ENCODE measurements at regions not wholly inside any gene's neighbourhood (a gene's known extent, or its start where the extent isn't known, plus 50 kb on each side); places are given as distances from the start of the nearest gene placed in this dataset.
A peak's percentile ranks its signal among the peaks of the same experiment; 100 is the strongest.
"Not testable (repeated sequence)": the region's sequence is repeated elsewhere in the genome, so short reads cannot be mapped to it uniquely, and the experiment has no call there.

DNA sequence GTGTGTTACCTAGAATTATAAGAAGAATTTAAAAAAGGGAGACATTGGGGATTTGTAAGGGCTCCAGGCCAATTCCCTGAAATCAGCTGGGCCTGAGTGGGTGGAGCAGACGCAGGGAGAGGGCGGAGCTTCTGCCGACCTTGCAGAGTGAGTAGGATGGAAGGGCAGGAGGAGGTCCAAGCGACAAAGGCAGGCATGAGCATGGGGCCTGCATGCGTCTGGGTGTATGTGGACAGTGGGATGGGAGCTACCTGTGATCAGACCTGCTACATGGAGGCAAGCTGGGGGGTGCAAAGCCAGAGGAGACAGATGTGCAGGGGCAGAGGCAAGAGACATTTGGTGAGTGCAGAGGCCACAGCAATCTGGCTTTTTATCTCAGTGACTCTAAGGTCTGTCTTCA is 105.3 kb upstream of the OLIG2 start:
- no peak overlapping the region for H3K27ac Mint-ChIP-seq (ENCODE audit: unreplicated experiment)
- DNase-seq (ENCODE audit: low read depth, low spot score), result no peak
- H3K9me3 Mint-ChIP-seq, result peaks cover 7% of the 10 kb centered on the region
- H3K4me1 Mint-ChIP-seq, result peaks cover 13% of the 10 kb centered on the region
- H3K36me3 Mint-ChIP-seq (ENCODE audit: low read depth), result peaks cover 3% of the 10 kb centered on the region
- TF ChIP-seq, protein P1, sequence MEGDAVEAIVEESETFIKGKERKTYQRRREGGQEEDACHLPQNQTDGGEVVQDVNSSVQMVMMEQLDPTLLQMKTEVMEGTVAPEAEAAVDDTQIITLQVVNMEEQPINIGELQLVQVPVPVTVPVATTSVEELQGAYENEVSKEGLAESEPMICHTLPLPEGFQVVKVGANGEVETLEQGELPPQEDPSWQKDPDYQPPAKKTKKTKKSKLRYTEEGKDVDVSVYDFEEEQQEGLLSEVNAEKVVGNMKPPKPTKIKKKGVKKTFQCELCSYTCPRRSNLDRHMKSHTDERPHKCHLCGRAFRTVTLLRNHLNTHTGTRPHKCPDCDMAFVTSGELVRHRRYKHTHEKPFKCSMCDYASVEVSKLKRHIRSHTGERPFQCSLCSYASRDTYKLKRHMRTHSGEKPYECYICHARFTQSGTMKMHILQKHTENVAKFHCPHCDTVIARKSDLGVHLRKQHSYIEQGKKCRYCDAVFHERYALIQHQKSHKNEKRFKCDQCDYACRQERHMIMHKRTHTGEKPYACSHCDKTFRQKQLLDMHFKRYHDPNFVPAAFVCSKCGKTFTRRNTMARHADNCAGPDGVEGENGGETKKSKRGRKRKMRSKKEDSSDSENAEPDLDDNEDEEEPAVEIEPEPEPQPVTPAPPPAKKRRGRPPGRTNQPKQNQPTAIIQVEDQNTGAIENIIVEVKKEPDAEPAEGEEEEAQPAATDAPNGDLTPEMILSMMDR (conservative IDR thresholded peaks at IDR 0.05), result no peak
- H3K4me3 Mint-ChIP-seq, result no peak overlapping the region
- peaks cover 36% of the 10 kb centered on the region for H3K27me3 Mint-ChIP-seq (ENCODE audit: low read depth)

DNA sequence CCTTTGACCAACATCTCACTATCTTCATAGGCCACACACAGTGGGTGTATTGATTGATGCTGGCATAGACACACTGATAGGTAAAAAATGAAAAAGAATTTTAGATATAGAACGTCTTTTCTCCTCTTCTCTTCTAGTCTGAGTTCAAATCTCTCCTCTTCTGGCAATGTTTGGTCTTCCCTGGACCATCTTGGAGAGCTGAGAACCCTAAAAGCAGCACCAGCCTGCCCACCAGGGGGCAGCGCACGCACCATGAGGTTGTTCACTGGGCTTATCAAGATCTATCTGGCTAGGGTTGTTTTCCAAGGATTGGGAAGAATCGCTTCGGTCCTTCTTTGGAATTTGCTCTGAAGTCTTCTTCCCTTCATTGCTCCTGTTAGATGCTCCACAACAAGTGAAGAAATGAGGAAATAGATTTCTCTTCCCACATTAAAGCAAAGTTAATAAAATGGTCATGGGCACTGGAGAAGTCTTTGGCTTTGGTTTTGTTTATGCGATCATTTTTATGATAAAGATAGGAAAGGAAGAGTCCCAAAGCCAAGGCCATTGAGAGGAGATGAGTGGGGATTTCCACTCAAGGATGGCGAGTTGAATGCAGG is 104.0 kb upstream of the OLIG2 start:
- Mint-ChIP-seq H3K27ac (ENCODE audit: unreplicated experiment) (no peak overlapping the region), H3K27me3 (ENCODE audit: low read depth) (peaks cover 29% of the 10 kb centered on the region), H3K4me1 (peaks cover 13% of the 10 kb centered on the region), H3K4me3 (no peak overlapping the region), H3K36me3 (ENCODE audit: low read depth) (peaks cover 3% of the 10 kb centered on the region), H3K9me3 (peaks cover 10% of the 10 kb centered on the region)
- peak; percentile 26 for DNase-seq (ENCODE audit: low read depth, low spot score)
- TF ChIP-seq, protein P1 (conservative IDR thresholded peaks at IDR 0.05), result peak; percentile 51

DNA sequence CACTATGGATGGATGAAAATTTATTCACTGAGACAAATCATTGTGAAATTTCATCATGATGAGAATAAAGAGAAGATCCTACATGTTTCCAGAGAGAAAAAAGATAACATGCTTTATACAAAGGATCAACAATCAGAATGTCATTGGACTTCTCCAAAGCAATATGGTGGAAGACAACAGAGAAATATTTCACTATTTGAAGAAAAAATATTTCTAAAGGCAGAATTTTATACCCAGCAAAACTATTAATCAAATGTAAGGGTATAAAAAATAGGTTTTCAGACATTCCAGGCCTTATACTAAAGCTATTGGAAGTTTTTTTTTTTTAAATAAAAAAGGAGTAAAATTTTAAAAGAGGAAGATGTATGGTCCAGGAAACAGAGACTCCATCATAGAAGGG is 100.6 kb upstream of the OLIG2 start:
- TF ChIP-seq, protein P1 (conservative IDR thresholded peaks at IDR 0.05), result no peak
- H3K36me3 Mint-ChIP-seq (ENCODE audit: low read depth), result peaks cover 3% of the 10 kb centered on the region
- H3K4me1 Mint-ChIP-seq, result no peaks in the 10 kb centered on the region
- H3K4me3 Mint-ChIP-seq, result no peak overlapping the region
- H3K9me3 Mint-ChIP-seq, result peaks cover 10% of the 10 kb centered on the region
- H3K27ac Mint-ChIP-seq (ENCODE audit: unreplicated experiment), result no peak overlapping the region
- DNase-seq (ENCODE audit: low read depth, low spot score), result no peak
- H3K27me3 Mint-ChIP-seq (ENCODE audit: low read depth), result peaks cover 15% of the 10 kb centered on the region

DNA sequence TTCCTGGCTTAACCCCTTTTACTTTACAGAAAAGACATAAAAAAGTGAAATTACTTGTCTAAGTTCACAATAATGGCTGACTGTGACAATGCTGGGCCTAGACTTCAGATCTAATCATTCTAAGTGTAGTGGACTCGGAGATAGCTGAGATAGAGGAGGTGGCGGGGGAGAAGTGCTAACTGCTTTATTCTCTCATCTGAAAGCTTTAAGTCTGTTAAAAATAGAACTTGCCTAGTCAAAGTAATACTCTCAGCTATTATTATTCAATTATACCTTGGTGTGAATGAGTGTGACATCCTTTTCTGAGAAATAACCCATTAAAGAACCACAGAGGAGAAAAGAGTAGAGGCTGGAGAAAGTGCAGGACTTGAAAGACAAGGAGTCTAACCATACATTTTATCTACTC is 96.1 kb upstream of the OLIG2 start:
- no peak overlapping the region for H3K4me3 Mint-ChIP-seq
- H3K27ac Mint-ChIP-seq (ENCODE audit: unreplicated experiment), result no peak overlapping the region
- DNase-seq (ENCODE audit: low read depth, low spot score), result no peak
- no peaks in the 10 kb centered on the region for H3K36me3 Mint-ChIP-seq (ENCODE audit: low read depth)
- TF ChIP-seq, protein P1 (conservative IDR thresholded peaks at IDR 0.05), result no peak
- no peaks in the 10 kb centered on the region for H3K4me1 Mint-ChIP-seq
- peaks cover 6% of the 10 kb centered on the region for H3K27me3 Mint-ChIP-seq (ENCODE audit: low read depth)
- H3K9me3 Mint-ChIP-seq, result peaks cover 2% of the 10 kb centered on the region

DNA sequence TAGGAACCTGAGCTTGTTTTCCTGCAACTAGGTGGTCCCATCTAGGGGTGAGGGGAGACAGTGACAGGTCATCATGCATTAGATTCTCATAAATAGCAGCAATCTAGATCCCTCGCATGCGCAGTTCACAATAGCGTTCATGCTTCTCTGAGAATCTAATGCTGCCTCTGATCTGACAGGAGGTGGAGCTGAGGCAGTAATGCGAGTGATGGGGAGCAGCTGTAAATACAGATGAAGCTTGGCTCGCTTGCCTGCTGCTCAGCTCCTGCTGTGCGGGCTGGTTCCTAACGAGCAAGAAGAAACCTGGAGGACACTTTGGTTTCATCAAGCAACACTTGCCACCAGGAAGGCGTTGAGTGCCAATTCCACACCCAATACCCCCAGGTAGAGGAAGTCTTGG is 95.1 kb upstream of the OLIG2 start:
- Mint-ChIP-seq H3K4me3 (no peak overlapping the region), H3K27me3 (ENCODE audit: low read depth) (peaks cover 15% of the 10 kb centered on the region), H3K27ac (ENCODE audit: unreplicated experiment) (no peak overlapping the region), H3K4me1 (no peaks in the 10 kb centered on the region), H3K36me3 (ENCODE audit: low read depth) (no peaks in the 10 kb centered on the region), H3K9me3 (peaks cover 2% of the 10 kb centered on the region)
- DNase-seq (ENCODE audit: low read depth, low spot score), result no peak
- TF ChIP-seq, protein P1 (conservative IDR thresholded peaks at IDR 0.05), result no peak

DNA sequence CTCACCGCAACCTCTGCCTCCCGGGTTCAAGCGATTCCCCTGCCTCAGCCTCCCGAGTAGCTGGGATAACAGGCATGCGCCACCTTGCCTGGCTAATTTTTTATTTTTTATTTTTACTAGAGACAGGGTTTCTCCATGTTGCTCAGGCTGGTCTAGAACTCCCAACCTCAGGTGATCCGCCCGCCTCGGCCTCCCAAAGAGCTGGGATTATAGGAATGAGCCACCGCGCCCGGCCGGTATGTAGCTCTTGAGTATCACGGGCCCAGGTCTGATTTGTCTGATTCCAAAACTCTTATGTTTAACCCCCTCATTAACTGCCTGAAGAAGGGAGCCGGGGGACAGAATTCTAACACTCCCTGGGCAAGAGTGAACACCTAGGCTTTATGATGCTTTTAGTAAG is 91.7 kb upstream of the OLIG2 start:
- not testable (repeated sequence) for H3K9me3 Mint-ChIP-seq; DNase-seq (ENCODE audit: low read depth, low spot score); H3K27ac Mint-ChIP-seq (ENCODE audit: unreplicated experiment); H3K36me3 Mint-ChIP-seq (ENCODE audit: low read depth); H3K4me1 Mint-ChIP-seq; H3K4me3 Mint-ChIP-seq
- H3K27me3 Mint-ChIP-seq (ENCODE audit: low read depth), result peaks cover 34% of the 10 kb centered on the region

Data from neural crest cell (in vitro differentiated cells).